Loucy (cell line): ENCODE measurements at regions not wholly inside any gene's neighbourhood (a gene's known extent, or its start where the extent isn't known, plus 50 kb on each side); places are given as distances from the start of the nearest gene placed in this dataset.

Source experiments
- EZH2phosphoT487 ChIP-seq: fragments of 200-600 bp; IDR thresholded peaks from 2 replicates; pipeline ENCODE4 v1.6.1; 2018; ENCODE audit warnings: antibody characterized with exemption, mild to moderate bottlenecking, moderate library complexity, borderline replicate concordance
- TF ChIP-seq, protein P1 (sequence below): fragments of 200-600 bp; sonication (generic); conservative IDR thresholded peaks from 2 replicates; pipeline ENCODE4 v1.5.1; 2014; ENCODE audit warnings: mild to moderate bottlenecking, antibody characterized with exemption, low read length

DNA sequence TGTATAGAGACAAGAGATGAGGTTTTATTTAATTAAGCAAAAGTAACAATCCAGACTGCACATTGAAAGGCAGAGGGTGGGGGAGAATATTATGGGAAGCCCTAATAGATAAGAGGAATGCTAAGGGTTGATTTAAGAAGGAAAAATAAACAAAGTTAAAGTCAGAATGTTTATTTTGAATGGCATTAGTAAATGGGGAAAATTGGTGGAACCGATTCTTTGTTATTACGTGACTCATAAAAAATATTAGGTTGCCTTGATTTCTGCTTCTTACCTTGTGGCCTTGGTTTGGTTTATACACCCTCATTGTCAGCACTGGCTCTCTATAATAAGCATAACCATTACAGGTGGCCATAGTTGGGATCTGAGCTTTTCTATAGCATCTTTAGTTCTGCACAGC is 674.8 kb upstream of the CITED2 start:
- TF ChIP-seq, protein P1, sequence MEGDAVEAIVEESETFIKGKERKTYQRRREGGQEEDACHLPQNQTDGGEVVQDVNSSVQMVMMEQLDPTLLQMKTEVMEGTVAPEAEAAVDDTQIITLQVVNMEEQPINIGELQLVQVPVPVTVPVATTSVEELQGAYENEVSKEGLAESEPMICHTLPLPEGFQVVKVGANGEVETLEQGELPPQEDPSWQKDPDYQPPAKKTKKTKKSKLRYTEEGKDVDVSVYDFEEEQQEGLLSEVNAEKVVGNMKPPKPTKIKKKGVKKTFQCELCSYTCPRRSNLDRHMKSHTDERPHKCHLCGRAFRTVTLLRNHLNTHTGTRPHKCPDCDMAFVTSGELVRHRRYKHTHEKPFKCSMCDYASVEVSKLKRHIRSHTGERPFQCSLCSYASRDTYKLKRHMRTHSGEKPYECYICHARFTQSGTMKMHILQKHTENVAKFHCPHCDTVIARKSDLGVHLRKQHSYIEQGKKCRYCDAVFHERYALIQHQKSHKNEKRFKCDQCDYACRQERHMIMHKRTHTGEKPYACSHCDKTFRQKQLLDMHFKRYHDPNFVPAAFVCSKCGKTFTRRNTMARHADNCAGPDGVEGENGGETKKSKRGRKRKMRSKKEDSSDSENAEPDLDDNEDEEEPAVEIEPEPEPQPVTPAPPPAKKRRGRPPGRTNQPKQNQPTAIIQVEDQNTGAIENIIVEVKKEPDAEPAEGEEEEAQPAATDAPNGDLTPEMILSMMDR, result no peak
- TF ChIP-seq EZH2phosphoT487, result no peak
